ENCODE measurements at regions not wholly inside any gene's neighbourhood (a gene's known extent, or its start where the extent isn't known, plus 50 kb on each side); places are given as distances from the start of the nearest gene placed in this dataset.
A peak's percentile ranks its signal among the peaks of the same experiment; 100 is the strongest.

DNA sequence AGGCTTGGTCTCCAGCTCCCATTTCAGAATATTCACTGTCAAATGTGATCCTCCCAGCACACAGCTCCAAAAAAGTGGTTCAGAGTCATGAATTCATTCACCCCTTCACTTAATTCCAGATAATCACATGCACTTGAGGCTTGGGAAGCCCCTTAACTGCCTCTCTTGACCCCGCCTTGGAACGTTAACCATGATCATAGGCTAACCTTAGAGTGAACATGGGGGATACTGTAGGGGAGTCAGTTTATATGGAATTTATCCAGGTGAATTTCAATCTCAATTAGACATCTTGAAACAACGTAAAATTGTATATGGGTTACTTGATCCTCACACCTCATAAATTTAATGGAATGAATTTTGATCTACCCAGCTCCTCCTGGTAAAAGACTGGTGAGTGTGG lies 346.8 kb upstream of the ARID1B start:
- Histone ChIP-seq H3K4me3 (ENCODE audit: low read length) (no peak overlapping the region), H3K36me3 (ENCODE audit: control insufficient read depth in 2 of 3, insufficient read depth in 3 of 3, low read length in 3 of 3) (no peaks in the 10 kb centered on the region), H3K27me3 (ENCODE audit: control insufficient read depth in 2 of 2, insufficient read depth in 2 of 2, low read length in 2 of 2) (no peaks in the 10 kb centered on the region), H3K9me3 (ENCODE audit: control insufficient read depth in 2 of 3, low read length in 3 of 3) (no peaks in the 10 kb centered on the region), H3K4me1 (ENCODE audit: control insufficient read depth in 2 of 2, insufficient read depth in 2 of 2, low read length in 2 of 2) (no peaks in the 10 kb centered on the region), H3K27ac (ENCODE audit: low read depth, low read length) (no peak overlapping the region)
- H3K36me3 Mint-ChIP-seq: peaks cover 0 to 3% (median 0%) of the 10 kb centered on the region in 5 donors
- peaks cover 0 to 5% (median 0%) of the 10 kb centered on the region in 7 donors for H3K4me1 Mint-ChIP-seq
- intact Hi-C loops (cut with micrococcal nuclease): no loop called here
- CTCF ChIA-PET: no interaction called here
- no peak overlapping the region for H3K27ac Mint-ChIP-seq
- DNase-seq (no peak), ATAC-seq (no peak)
- H3K4me3 Mint-ChIP-seq: no peak overlapping the region
- H3K9me3 Mint-ChIP-seq: peaks cover 0 to 7% (median 0%) of the 10 kb centered on the region in 11 donors
- POLR2A ChIA-PET: no interaction called here
- peaks cover 0 to 3% (median 0%) of the 10 kb centered on the region in 5 donors for H3K27me3 Mint-ChIP-seq

- H3K36me3 Mint-ChIP-seq: no peaks in the 10 kb centered on the region
- ATAC-seq: no peak
- Histone ChIP-seq H3K36me3 (ENCODE audit: control insufficient read depth in 2 of 3, insufficient read depth in 3 of 3, low read length in 3 of 3) (no peaks in the 10 kb centered on the region), H3K27ac (ENCODE audit: low read depth, low read length) (no peak overlapping the region), H3K27me3 (ENCODE audit: control insufficient read depth in 2 of 2, insufficient read depth in 2 of 2, low read length in 2 of 2) (no peaks in the 10 kb centered on the region), H3K9me3 (ENCODE audit: control insufficient read depth in 2 of 3, low read length in 3 of 3) (no peaks in the 10 kb centered on the region), H3K4me3 (ENCODE audit: low read length) (no peak overlapping the region), H3K4me1 (ENCODE audit: control insufficient read depth in 2 of 2, insufficient read depth in 2 of 2, low read length in 2 of 2) (peaks cover 15 to 24% of the 10 kb centered on the region in 2 donors)
- H3K4me1 Mint-ChIP-seq: peaks cover 20 to 35% (median 29%) of the 10 kb centered on the region in 7 donors
- no peak for DNase-seq
- no peak overlapping the region for H3K4me3 Mint-ChIP-seq
- ChIA-PET POLR2A (interaction anchor here (1.4 kb wide), 1 partner anchor 23 kb away, joined by 4 read pairs; no protein-coding TSS in a partner anchor), CTCF (interaction anchor here (0.6 kb wide), 1 partner anchor 12 kb away, joined by 3 read pairs; no protein-coding TSS in a partner anchor)
- H3K27ac Mint-ChIP-seq: no peak overlapping the region
- H3K27me3 Mint-ChIP-seq: peaks cover 0 to 3% (median 0%) of the 10 kb centered on the region in 5 donors
- peaks cover 0 to 3% (median 0%) of the 10 kb centered on the region in 11 donors for H3K9me3 Mint-ChIP-seq
- intact Hi-C loops (cut with micrococcal nuclease): no loop called here
Measured at GRCh38 chr6:156427345-156427744, 349.8 kb upstream of the ARID1B start.

- ATAC-seq (no peak), DNase-seq (no peak)
- peaks cover 0 to 3% (median 0%) of the 10 kb centered on the region in 5 donors for H3K27me3 Mint-ChIP-seq
- Histone ChIP-seq H3K9me3 (ENCODE audit: control insufficient read depth in 2 of 3, low read length in 3 of 3) (no peaks in the 10 kb centered on the region), H3K27me3 (ENCODE audit: control insufficient read depth in 2 of 2, insufficient read depth in 2 of 2, low read length in 2 of 2) (no peaks in the 10 kb centered on the region), H3K4me3 (ENCODE audit: low read length) (no peak overlapping the region), H3K27ac (ENCODE audit: low read depth, low read length) (no peak overlapping the region), H3K4me1 (ENCODE audit: control insufficient read depth in 2 of 2, insufficient read depth in 2 of 2, low read length in 2 of 2) (peaks cover 15 to 24% of the 10 kb centered on the region in 2 donors), H3K36me3 (ENCODE audit: control insufficient read depth in 2 of 3, insufficient read depth in 3 of 3, low read length in 3 of 3) (no peaks in the 10 kb centered on the region)
- intact Hi-C loops (cut with micrococcal nuclease): no loop called here
- ChIA-PET POLR2A (no interaction called here), CTCF (interaction anchor here (1.2 kb wide), 1 partner anchor 46 kb away, joined by 4 read pairs; no protein-coding TSS in a partner anchor)
- H3K36me3 Mint-ChIP-seq: no peaks in the 10 kb centered on the region
- H3K9me3 Mint-ChIP-seq: peaks cover 0 to 4% (median 0%) of the 10 kb centered on the region in 11 donors
- no peak overlapping the region for H3K4me3 Mint-ChIP-seq
- H3K4me1 Mint-ChIP-seq: peaks cover 22 to 40% (median 35%) of the 10 kb centered on the region in 7 donors
- H3K27ac Mint-ChIP-seq: peak overlapping the region in 1 of 9 donors; percentile 38
Measured at GRCh38 chr6:156425359-156426020, 351.7 kb upstream of the ARID1B start.

DNA sequence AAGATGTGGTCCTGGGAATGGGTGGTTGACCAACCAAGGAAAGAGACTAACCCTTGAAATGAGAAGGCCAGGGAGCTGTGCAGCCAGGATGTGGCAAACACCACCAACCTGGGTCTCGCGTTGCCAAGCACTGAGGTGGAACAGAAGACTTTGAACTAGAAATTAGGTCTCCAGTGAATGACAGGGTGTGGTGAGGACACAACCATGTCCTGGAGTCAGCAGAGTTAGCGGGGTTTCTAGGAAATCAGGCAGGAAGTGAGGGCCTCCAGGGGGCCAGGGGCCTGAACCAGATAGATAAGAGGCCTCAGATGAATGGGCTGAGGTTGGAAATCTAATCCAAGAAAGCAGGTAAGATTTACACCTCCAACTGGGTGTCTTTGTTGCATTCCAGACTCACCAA lies 353.3 kb upstream of the ARID1B start:
- DNase-seq (peak in 6 of 9 donors; percentile 5 to 18 (median 13)), ATAC-seq (peak; percentile 47)
- Mint-ChIP-seq H3K9me3 (peaks cover 0 to 4% (median 0%) of the 10 kb centered on the region in 11 donors), H3K36me3 (no peaks in the 10 kb centered on the region), H3K27ac (peak overlapping the region; percentile 34 to 88 (median 75)), H3K27me3 (no peaks in the 10 kb centered on the region), H3K4me3 (peak overlapping the region; percentile 12 to 73 (median 50)), H3K4me1 (peaks cover 22 to 40% (median 35%) of the 10 kb centered on the region in 7 donors)
- ChIA-PET CTCF (no interaction called here), POLR2A (interaction anchor here (0.9 to 1.3 kb wide), 4 partner anchors 10 to 353 kb away, joined by 3 to 4 read pairs (median 4); partner anchors contain the start of gene ARID1B)
- Histone ChIP-seq H3K9me3 (ENCODE audit: control insufficient read depth in 2 of 3, low read length in 3 of 3) (no peaks in the 10 kb centered on the region), H3K27me3 (ENCODE audit: control insufficient read depth in 2 of 2, insufficient read depth in 2 of 2, low read length in 2 of 2) (no peaks in the 10 kb centered on the region), H3K4me3 (ENCODE audit: low read length) (no peak overlapping the region), H3K36me3 (ENCODE audit: control insufficient read depth in 2 of 3, insufficient read depth in 3 of 3, low read length in 3 of 3) (no peaks in the 10 kb centered on the region), H3K4me1 (ENCODE audit: control insufficient read depth in 2 of 2, insufficient read depth in 2 of 2, low read length in 2 of 2) (peaks cover 15 to 24% of the 10 kb centered on the region in 2 donors), H3K27ac (ENCODE audit: low read depth, low read length) (no peak overlapping the region)
- intact Hi-C loops (cut with micrococcal nuclease): loop anchor here in 1 of 2 donors (5.0 kb wide), 1 partner anchor 1097 kb away; no protein-coding TSS in a partner anchor

DNA sequence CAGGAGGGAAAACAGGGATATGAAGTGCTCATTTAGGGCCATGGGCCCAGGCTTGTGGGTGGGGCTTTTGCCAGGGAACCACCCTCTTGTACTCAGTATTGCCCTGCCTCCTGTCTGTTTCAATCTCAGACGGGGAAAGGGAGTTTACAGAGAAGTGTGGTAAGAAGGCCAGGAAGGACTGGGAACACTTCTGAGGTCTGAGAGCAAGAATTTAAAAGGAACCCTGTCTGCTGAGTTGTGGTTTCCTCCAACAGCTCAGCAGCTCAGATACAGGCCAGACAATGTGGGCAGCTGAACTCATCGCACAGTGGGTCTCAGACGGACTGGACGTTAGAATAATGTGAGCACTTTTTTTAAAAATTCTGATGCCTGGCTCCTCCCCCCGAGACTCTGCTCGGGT lies 354.1 kb upstream of the ARID1B start:
- no peaks in the 10 kb centered on the region for H3K9me3 ChIP-seq (ENCODE audit: control insufficient read depth in 2 of 3, low read length in 3 of 3)
- H3K27me3 Mint-ChIP-seq: no peaks in the 10 kb centered on the region
- CTCF ChIA-PET: no interaction called here
- ATAC-seq (peak; percentile 45), DNase-seq (no peak)
- no peaks in the 10 kb centered on the region for H3K36me3 ChIP-seq (ENCODE audit: control insufficient read depth in 2 of 3, insufficient read depth in 3 of 3, low read length in 3 of 3)
- intact Hi-C loops (cut with micrococcal nuclease): loop anchor here in 1 of 2 donors (5.0 kb wide), 1 partner anchor 1096 kb away; no protein-coding TSS in a partner anchor
- H3K9me3 Mint-ChIP-seq: peaks cover 0 to 4% (median 0%) of the 10 kb centered on the region in 11 donors
- no peak overlapping the region for H3K27ac ChIP-seq (ENCODE audit: low read depth, low read length)
- peak overlapping the region; percentile 38 to 88 (median 75) for H3K27ac Mint-ChIP-seq
- H3K36me3 Mint-ChIP-seq: no peaks in the 10 kb centered on the region
- POLR2A ChIA-PET: interaction anchor here (0.9 to 1.3 kb wide), 4 partner anchors 10 to 354 kb away, joined by 3 to 4 read pairs (median 4); partner anchors contain the start of gene ARID1B
- peaks cover 15 to 24% of the 10 kb centered on the region in 2 donors for H3K4me1 ChIP-seq (ENCODE audit: control insufficient read depth in 2 of 2, insufficient read depth in 2 of 2, low read length in 2 of 2)
- H3K27me3 ChIP-seq (ENCODE audit: control insufficient read depth in 2 of 2, insufficient read depth in 2 of 2, low read length in 2 of 2): no peaks in the 10 kb centered on the region
- H3K4me3 Mint-ChIP-seq: peak overlapping the region in 8 of 10 donors; percentile 14 to 73 (median 52)
- no peak overlapping the region for H3K4me3 ChIP-seq (ENCODE audit: low read length)
- H3K4me1 Mint-ChIP-seq: peaks cover 22 to 40% (median 35%) of the 10 kb centered on the region in 7 donors

DNA sequence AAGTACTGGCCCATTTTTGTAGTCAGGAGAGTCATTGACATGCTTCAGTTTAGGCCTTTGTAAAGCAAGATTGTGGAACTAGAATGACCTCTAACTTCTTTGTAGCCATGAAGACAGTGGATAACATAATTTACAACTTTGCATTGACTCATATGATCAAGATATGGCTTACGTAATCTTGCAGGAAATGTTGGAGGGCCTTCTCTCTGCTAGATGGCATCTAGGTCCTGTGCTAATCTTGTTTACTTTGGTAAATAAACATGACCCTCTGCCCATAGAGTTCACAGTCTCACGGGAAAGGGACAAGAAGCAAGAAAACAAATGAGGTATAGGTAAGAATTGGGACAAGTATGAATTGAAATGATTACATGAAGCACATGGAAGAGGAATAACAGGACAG lies 355.2 kb upstream of the ARID1B start:
- H3K36me3 Mint-ChIP-seq: no peaks in the 10 kb centered on the region
- intact Hi-C loops (cut with micrococcal nuclease): loop anchor here in 1 of 2 donors (5.0 kb wide), 1 partner anchor 1095 kb away; no protein-coding TSS in a partner anchor

More for the DNA sequence above, 355.2 kb upstream of the ARID1B start:
- Mint-ChIP-seq H3K9me3 (peaks cover 0 to 4% (median 0%) of the 10 kb centered on the region in 11 donors), H3K27ac (peak overlapping the region in 4 of 9 donors; percentile 12 to 73 (median 64)), H3K4me1 (peaks cover 22 to 40% (median 35%) of the 10 kb centered on the region in 7 donors), H3K4me3 (peak overlapping the region in 1 of 10 donors; percentile 56), H3K27me3 (no peaks in the 10 kb centered on the region)
- POLR2A ChIA-PET: interaction anchor here (1.0 kb wide), 1 partner anchor 26 kb away, joined by 4 read pairs; no protein-coding TSS in a partner anchor
- Histone ChIP-seq H3K4me1 (ENCODE audit: control insufficient read depth in 2 of 2, insufficient read depth in 2 of 2, low read length in 2 of 2) (peaks cover 15 to 24% of the 10 kb centered on the region in 2 donors), H3K27ac (ENCODE audit: low read depth, low read length) (no peak overlapping the region), H3K4me3 (ENCODE audit: low read length) (no peak overlapping the region), H3K9me3 (ENCODE audit: control insufficient read depth in 2 of 3, low read length in 3 of 3) (no peaks in the 10 kb centered on the region), H3K36me3 (ENCODE audit: control insufficient read depth in 2 of 3, insufficient read depth in 3 of 3, low read length in 3 of 3) (no peaks in the 10 kb centered on the region), H3K27me3 (ENCODE audit: control insufficient read depth in 2 of 2, insufficient read depth in 2 of 2, low read length in 2 of 2) (no peaks in the 10 kb centered on the region)
- no peak for ATAC-seq
- DNase-seq: no peak
- CTCF ChIA-PET: no interaction called here

Measured in naive thymus-derived CD4-positive, alpha-beta T cell (primary cell).